OCI-LY1 (cell line): ENCODE measurements at regions not wholly inside any gene's neighbourhood (a gene's known extent, or its start where the extent isn't known, plus 50 kb on each side); places are given as distances from the start of the nearest gene placed in this dataset.

ENCODE experiments used
- EZH2 ChIP-seq: fragments of 200-600 bp; sonication (generic), shearing (Covaris generic); IDR thresholded peaks from 2 replicates; pipeline ENCODE4 v1.8.0; 2017; ENCODE audit warnings: borderline replicate concordance, mixed run types, mild to moderate bottlenecking, antibody characterized with exemption, low read length, moderate library complexity, mixed read lengths
- TF ChIP-seq, protein P1 (sequence below): fragments of 200-600 bp; sonication (generic), shearing (Covaris generic); IDR thresholded peaks from 2 replicates; pipeline ENCODE4 v1.5.1; 2017; ENCODE audit warnings: mild to moderate bottlenecking, antibody characterized with exemption, low read length, moderate library complexity, mixed read lengths

DNA sequence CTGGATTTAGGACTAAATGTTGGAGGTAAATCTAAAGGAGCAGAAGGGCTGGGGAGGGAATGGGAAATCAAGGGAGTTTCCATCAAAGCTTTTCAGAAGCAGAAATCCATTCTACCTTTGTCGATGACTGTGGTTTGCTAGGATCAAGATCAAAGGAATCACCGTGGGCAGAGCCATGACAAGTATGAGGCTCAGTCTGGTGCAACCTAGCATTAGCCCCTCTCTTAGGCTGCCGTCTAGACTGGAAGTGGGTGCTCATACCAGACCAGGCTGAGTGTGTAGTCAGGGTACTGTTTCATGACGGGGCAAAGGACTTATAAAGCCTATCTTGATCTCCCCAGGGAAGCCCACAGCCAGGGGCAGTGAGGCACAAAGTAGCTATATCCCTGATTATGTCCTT, 120.5 kb downstream of the BMP2 start:
- TF ChIP-seq, protein P1, sequence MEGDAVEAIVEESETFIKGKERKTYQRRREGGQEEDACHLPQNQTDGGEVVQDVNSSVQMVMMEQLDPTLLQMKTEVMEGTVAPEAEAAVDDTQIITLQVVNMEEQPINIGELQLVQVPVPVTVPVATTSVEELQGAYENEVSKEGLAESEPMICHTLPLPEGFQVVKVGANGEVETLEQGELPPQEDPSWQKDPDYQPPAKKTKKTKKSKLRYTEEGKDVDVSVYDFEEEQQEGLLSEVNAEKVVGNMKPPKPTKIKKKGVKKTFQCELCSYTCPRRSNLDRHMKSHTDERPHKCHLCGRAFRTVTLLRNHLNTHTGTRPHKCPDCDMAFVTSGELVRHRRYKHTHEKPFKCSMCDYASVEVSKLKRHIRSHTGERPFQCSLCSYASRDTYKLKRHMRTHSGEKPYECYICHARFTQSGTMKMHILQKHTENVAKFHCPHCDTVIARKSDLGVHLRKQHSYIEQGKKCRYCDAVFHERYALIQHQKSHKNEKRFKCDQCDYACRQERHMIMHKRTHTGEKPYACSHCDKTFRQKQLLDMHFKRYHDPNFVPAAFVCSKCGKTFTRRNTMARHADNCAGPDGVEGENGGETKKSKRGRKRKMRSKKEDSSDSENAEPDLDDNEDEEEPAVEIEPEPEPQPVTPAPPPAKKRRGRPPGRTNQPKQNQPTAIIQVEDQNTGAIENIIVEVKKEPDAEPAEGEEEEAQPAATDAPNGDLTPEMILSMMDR: no peak
- TF ChIP-seq EZH2: no peak
